ENCODE measurements at regions not wholly inside any gene's neighbourhood (a gene's known extent, or its start where the extent isn't known, plus 50 kb on each side); places are given as distances from the start of the nearest gene placed in this dataset.

DNA sequence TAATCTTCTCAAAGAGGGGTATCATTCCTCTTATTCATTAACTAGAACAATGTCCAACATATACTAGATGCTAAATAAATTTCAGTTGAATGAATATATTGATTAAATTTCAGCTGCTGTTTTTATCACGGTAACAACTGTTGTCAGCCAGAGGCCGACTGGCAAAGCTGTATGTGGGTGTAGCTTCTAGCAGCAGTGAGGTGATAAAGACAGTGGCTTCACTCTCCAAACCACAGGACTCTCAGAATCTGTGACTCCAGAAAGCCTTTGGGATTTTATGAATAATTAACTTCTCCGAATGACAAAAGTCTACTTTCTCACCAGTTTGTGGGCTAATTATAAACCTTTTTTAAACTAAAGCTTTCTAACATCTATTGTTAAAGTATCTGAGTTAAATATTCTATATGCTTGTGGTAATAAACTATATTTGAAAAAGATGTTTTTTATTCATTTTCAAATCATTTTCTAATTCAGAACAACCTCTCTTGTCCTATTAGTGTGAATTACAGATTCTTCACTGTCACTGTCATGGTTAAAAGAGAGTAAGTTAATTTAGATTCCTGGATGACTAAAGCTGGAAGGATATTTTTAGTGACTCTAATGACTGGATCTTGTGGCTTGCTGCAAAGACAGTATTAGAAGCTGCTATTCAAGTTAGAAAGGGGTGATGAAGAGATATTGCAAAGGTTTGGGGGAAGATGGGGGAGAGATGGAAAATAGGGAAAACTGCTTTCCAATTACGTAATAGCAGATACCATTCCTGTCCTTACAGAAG, 796.4 kb upstream of the ARPP21 start:
- Mint-ChIP-seq H3K27me3 (no peaks in the 10 kb centered on the region), H3K4me3 (no peak overlapping the region), H3K9me3 (peaks cover 0 to 7% (median 2%) of the 10 kb centered on the region in 8 donors), H3K36me3 (no peaks in the 10 kb centered on the region), H3K4me1 (no peaks in the 10 kb centered on the region), H3K27ac (no peak overlapping the region)
- ChIA-PET CTCF (ENCODE audit: partially characterized antibody) (no interaction called here), POLR2A (ENCODE audit: partially characterized antibody) (no interaction called here)
- intact Hi-C loops (cut with micrococcal nuclease) = no loop called here
- Histone ChIP-seq H3K4me3 (ENCODE audit: low read length in 2 of 2) (no peak overlapping the region), H3K36me3 (ENCODE audit: insufficient read depth, low read length) (no peaks in the 10 kb centered on the region), H3K9me3 (ENCODE audit: control insufficient read depth in 1 of 2, low read length in 2 of 2) (no peaks in the 10 kb centered on the region), H3K27me3 (ENCODE audit: insufficient read depth, low read length) (no peaks in the 10 kb centered on the region), H3K27ac (ENCODE audit: low read depth, low read length) (no peak overlapping the region), H3K4me1 (ENCODE audit: insufficient read depth, low read length) (no peaks in the 10 kb centered on the region)
- DNase-seq = no peak

DNA sequence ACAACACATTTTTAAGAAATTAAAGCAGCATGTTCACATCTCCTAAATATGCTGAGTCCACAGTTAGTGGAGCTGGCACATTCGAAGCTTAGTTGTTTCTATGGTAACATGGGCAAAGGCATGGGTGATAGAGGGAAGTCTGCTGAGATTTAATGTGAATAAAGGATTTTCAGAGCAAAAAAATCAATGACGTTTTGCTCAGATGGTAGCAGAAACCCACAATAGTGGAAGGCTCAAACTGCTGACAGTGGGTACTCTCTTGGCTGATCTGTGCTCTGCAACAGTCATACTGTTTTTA, 795.1 kb upstream of the ARPP21 start:
- H3K9me3 Mint-ChIP-seq = peaks cover 0 to 5% (median under 1%) of the 10 kb centered on the region in 8 donors
- no peak for DNase-seq
- intact Hi-C loops (cut with micrococcal nuclease) = no loop called here
- H3K36me3 Mint-ChIP-seq = no peaks in the 10 kb centered on the region
- no peaks in the 10 kb centered on the region for H3K36me3 ChIP-seq (ENCODE audit: insufficient read depth, low read length)
- no peak overlapping the region for H3K27ac ChIP-seq (ENCODE audit: low read depth, low read length)
- H3K27me3 ChIP-seq (ENCODE audit: insufficient read depth, low read length) = no peaks in the 10 kb centered on the region
- no peaks in the 10 kb centered on the region for H3K4me1 Mint-ChIP-seq
- no peaks in the 10 kb centered on the region for H3K27me3 Mint-ChIP-seq
- POLR2A ChIA-PET (ENCODE audit: partially characterized antibody) = no interaction called here
- no peak overlapping the region for H3K4me3 Mint-ChIP-seq
- H3K9me3 ChIP-seq (ENCODE audit: control insufficient read depth in 1 of 2, low read length in 2 of 2) = no peaks in the 10 kb centered on the region
- H3K27ac Mint-ChIP-seq = no peak overlapping the region
- CTCF ChIA-PET (ENCODE audit: partially characterized antibody) = no interaction called here
- no peaks in the 10 kb centered on the region for H3K4me1 ChIP-seq (ENCODE audit: insufficient read depth, low read length)
- no peak overlapping the region for H3K4me3 ChIP-seq (ENCODE audit: low read length in 2 of 2)

DNA sequence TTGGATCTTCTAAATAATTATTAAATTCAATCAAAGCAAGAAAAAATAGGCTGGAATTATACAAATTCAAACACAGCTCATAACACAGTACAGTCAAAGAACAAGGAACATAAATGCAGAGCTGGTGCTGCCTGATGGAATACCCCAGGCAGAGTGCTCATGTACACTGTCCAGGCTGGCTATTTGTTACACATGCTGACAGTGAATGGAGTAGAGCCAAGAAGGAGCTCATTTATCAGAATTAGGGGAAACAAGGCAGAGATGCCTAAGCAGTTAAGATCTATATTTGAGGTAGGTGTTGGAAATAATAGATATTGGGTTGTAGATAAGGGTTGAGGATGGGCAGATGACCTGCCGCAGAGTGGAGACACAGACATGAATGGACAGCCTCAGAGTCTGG, 788.2 kb upstream of the ARPP21 start:
- Histone ChIP-seq H3K9me3 (ENCODE audit: control insufficient read depth in 1 of 2, low read length in 2 of 2) (no peaks in the 10 kb centered on the region), H3K36me3 (ENCODE audit: insufficient read depth, low read length) (no peaks in the 10 kb centered on the region), H3K4me3 (ENCODE audit: low read length in 2 of 2) (no peak overlapping the region), H3K27me3 (ENCODE audit: insufficient read depth, low read length) (no peaks in the 10 kb centered on the region), H3K4me1 (ENCODE audit: insufficient read depth, low read length) (no peaks in the 10 kb centered on the region), H3K27ac (ENCODE audit: low read depth, low read length) (no peak overlapping the region)
- POLR2A ChIA-PET (ENCODE audit: partially characterized antibody) = no interaction called here
- no peak overlapping the region for H3K4me3 Mint-ChIP-seq
- no peaks in the 10 kb centered on the region for H3K4me1 Mint-ChIP-seq
- no peak for DNase-seq
- CTCF ChIA-PET (ENCODE audit: partially characterized antibody) = no interaction called here
- intact Hi-C loops (cut with micrococcal nuclease) = no loop called here
- H3K27ac Mint-ChIP-seq = no peak overlapping the region
- H3K9me3 Mint-ChIP-seq = peaks cover 0 to 9% (median under 1%) of the 10 kb centered on the region in 8 donors
- no peaks in the 10 kb centered on the region for H3K36me3 Mint-ChIP-seq
- no peaks in the 10 kb centered on the region for H3K27me3 Mint-ChIP-seq

DNA sequence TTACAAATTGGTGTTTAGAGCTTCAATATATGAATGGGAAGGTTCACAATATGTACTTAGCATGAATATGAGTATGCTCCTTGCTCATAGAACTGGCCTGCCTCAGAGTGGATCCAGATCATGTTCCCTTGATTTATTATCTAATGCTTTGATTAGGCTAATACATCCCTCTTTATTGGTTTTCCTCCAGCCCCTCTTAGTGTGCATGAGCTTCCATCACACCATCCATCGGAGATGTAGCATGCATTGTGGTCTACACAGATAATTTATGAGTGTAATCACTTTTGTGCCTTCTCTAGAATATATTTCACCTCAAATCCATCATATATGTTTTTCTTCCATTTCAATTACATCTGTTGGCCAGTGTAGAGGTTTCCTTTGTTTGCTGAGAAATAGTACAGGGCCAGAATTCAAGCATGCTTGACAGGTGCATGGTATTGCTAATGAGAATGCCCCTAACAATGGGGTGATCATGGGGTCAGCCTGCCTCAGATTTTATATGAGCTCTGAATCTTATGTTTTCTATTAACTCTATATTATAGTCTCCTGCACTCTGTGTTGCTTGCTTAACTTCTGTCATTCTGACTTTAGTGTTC, 786.4 kb upstream of the ARPP21 start:
- no peak overlapping the region for H3K4me3 ChIP-seq (ENCODE audit: low read length in 2 of 2)
- POLR2A ChIA-PET (ENCODE audit: partially characterized antibody) = no interaction called here
- no peaks in the 10 kb centered on the region for H3K4me1 Mint-ChIP-seq
- H3K36me3 Mint-ChIP-seq = no peaks in the 10 kb centered on the region
- H3K27me3 ChIP-seq (ENCODE audit: insufficient read depth, low read length) = no peaks in the 10 kb centered on the region
- H3K27ac ChIP-seq (ENCODE audit: low read depth, low read length) = no peak overlapping the region
- no peaks in the 10 kb centered on the region for H3K36me3 ChIP-seq (ENCODE audit: insufficient read depth, low read length)
- CTCF ChIA-PET (ENCODE audit: partially characterized antibody) = no interaction called here
- H3K9me3 Mint-ChIP-seq = peaks cover 0 to 9% (median under 1%) of the 10 kb centered on the region in 8 donors
- no peaks in the 10 kb centered on the region for H3K9me3 ChIP-seq (ENCODE audit: control insufficient read depth in 1 of 2, low read length in 2 of 2)
- H3K4me1 ChIP-seq (ENCODE audit: insufficient read depth, low read length) = no peaks in the 10 kb centered on the region
- no peak for DNase-seq
- H3K27ac Mint-ChIP-seq = no peak overlapping the region
- intact Hi-C loops (cut with micrococcal nuclease) = no loop called here
- H3K27me3 Mint-ChIP-seq = no peaks in the 10 kb centered on the region
- no peak overlapping the region for H3K4me3 Mint-ChIP-seq

DNA sequence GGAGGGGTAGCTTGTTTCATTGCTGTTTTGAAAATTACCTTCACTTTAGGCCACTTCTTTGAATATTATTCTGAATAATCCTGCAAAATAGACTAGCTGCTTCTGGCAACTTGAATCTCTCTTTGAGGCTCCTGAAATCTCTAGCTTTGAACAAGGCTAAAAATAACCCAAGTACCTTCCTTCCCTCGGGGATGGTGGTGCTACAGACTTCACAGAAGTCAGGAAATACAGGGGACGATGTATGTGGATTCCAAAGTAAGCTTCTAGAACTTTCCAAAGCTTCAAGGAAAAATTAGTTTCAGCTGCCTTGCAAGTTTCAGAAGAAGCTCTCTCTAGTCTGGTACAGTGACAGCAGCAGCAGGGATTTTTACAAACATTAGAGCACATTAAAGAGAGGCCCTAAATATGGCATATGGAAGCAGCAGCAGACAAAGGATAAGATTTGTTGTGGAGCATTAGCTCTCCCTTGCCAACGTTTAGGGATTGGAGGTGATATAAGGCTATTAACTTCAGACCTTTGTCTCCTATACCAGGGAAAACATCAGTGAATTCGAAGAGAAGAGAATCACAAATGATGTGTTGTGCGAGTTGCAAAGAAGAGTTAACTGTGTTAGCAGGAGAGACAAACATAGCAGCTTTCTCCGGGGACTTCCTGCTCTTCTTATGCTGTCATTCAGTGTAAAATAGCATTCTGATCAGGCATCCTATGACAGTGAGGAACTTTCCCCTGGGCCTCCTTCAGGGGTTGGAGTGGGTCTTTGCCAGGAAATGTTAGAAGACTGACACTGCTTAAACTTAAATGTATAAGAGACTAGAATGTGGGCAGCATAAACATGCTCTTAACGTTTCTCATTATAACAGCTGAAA, 783.0 kb upstream of the ARPP21 start:
- Mint-ChIP-seq H3K4me3 (no peak overlapping the region), H3K36me3 (no peaks in the 10 kb centered on the region), H3K27me3 (no peaks in the 10 kb centered on the region), H3K9me3 (peaks cover 0 to 9% (median 2%) of the 10 kb centered on the region in 8 donors), H3K27ac (no peak overlapping the region), H3K4me1 (no peaks in the 10 kb centered on the region)
- Histone ChIP-seq H3K4me1 (ENCODE audit: insufficient read depth, low read length) (no peaks in the 10 kb centered on the region), H3K27ac (ENCODE audit: low read depth, low read length) (no peak overlapping the region), H3K4me3 (ENCODE audit: low read length in 2 of 2) (no peak overlapping the region), H3K9me3 (ENCODE audit: control insufficient read depth in 1 of 2, low read length in 2 of 2) (no peaks in the 10 kb centered on the region), H3K36me3 (ENCODE audit: insufficient read depth, low read length) (no peaks in the 10 kb centered on the region), H3K27me3 (ENCODE audit: insufficient read depth, low read length) (no peaks in the 10 kb centered on the region)
- no peak for DNase-seq
- intact Hi-C loops (cut with micrococcal nuclease) = no loop called here
- ChIA-PET CTCF (ENCODE audit: partially characterized antibody) (no interaction called here), POLR2A (ENCODE audit: partially characterized antibody) (no interaction called here)

DNA sequence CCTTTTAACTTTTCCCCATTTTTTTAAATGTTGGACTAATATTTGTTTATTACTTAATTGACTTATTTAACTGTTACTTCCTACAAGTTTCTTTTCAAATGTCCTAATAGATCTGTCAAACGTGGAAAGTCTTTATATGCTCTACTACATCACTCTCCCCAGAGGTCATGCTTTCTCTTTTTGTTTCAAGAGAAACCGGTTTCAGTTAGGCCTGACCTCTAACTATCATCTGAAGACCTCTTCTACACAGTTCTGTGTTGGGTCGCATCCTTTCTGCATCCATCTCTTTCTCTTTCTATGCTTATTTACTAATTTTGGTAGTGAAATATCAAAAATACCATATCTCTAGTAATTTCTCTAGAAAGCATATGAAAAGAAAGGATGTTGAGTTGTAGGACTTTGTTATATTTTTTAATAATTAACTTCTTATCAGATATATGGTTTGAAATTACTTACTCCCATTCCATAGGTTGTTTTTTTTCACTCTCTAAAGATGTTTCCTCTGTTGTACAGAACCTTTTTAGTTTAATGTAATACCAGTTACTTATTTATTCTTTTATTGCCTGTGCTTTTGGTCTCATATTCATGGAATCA, 781.2 kb upstream of the ARPP21 start:
- intact Hi-C loops (cut with micrococcal nuclease) = no loop called here
- CTCF ChIA-PET (ENCODE audit: partially characterized antibody) = no interaction called here
- POLR2A ChIA-PET (ENCODE audit: partially characterized antibody) = no interaction called here

DNA sequence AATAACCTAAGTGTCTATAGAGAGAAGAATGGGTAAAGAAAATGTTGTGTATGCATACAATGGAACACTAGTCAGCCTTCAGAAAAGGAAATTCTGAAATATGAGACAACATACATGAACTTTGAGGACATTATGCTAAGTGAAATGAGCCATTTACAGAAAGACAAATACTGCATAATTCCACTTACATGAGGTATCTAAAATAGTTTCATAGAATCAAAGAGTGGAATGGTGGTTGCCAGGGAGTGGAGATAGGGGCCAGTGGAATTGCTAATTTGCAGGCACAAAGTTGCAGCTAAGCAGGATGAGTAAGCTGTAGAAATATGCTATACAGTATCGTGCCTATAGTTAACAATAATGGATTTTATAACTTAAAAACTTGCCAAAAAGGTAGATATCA, 779.6 kb upstream of the ARPP21 start:
- Histone ChIP-seq H3K27ac (ENCODE audit: low read depth, low read length) (no peak overlapping the region), H3K9me3 (ENCODE audit: control insufficient read depth in 1 of 2, low read length in 2 of 2) (no peaks in the 10 kb centered on the region), H3K36me3 (ENCODE audit: insufficient read depth, low read length) (no peaks in the 10 kb centered on the region), H3K4me3 (ENCODE audit: low read length in 2 of 2) (no peak overlapping the region), H3K27me3 (ENCODE audit: insufficient read depth, low read length) (no peaks in the 10 kb centered on the region), H3K4me1 (ENCODE audit: insufficient read depth, low read length) (no peaks in the 10 kb centered on the region)
- Mint-ChIP-seq H3K36me3 (no peaks in the 10 kb centered on the region), H3K27ac (no peak overlapping the region), H3K4me3 (no peak overlapping the region), H3K4me1 (no peaks in the 10 kb centered on the region), H3K9me3 (peaks cover 0 to 9% (median under 1%) of the 10 kb centered on the region in 8 donors), H3K27me3 (no peaks in the 10 kb centered on the region)
- ChIA-PET POLR2A (ENCODE audit: partially characterized antibody) (no interaction called here), CTCF (ENCODE audit: partially characterized antibody) (no interaction called here)
- DNase-seq = no peak
- intact Hi-C loops (cut with micrococcal nuclease) = no loop called here

More for the DNA sequence above, 781.2 kb upstream of the ARPP21 start:
- Histone ChIP-seq H3K27me3 (ENCODE audit: insufficient read depth, low read length) (no peaks in the 10 kb centered on the region), H3K4me3 (ENCODE audit: low read length in 2 of 2) (no peak overlapping the region), H3K27ac (ENCODE audit: low read depth, low read length) (no peak overlapping the region), H3K9me3 (ENCODE audit: control insufficient read depth in 1 of 2, low read length in 2 of 2) (no peaks in the 10 kb centered on the region), H3K36me3 (ENCODE audit: insufficient read depth, low read length) (no peaks in the 10 kb centered on the region), H3K4me1 (ENCODE audit: insufficient read depth, low read length) (no peaks in the 10 kb centered on the region)
- H3K4me1 Mint-ChIP-seq = no peaks in the 10 kb centered on the region
- no peak overlapping the region for H3K4me3 Mint-ChIP-seq
- peaks cover 0 to 4% (median under 1%) of the 10 kb centered on the region in 8 donors for H3K9me3 Mint-ChIP-seq
- no peak overlapping the region for H3K27ac Mint-ChIP-seq
- no peaks in the 10 kb centered on the region for H3K36me3 Mint-ChIP-seq
- H3K27me3 Mint-ChIP-seq = no peaks in the 10 kb centered on the region
- DNase-seq = no peak
